ENCODE measurements at regions not wholly inside any gene's neighbourhood (a gene's known extent, or its start where the extent isn't known, plus 50 kb on each side); places are given as distances from the start of the nearest gene placed in this dataset.

- TF ChIP-seq, protein P1, sequence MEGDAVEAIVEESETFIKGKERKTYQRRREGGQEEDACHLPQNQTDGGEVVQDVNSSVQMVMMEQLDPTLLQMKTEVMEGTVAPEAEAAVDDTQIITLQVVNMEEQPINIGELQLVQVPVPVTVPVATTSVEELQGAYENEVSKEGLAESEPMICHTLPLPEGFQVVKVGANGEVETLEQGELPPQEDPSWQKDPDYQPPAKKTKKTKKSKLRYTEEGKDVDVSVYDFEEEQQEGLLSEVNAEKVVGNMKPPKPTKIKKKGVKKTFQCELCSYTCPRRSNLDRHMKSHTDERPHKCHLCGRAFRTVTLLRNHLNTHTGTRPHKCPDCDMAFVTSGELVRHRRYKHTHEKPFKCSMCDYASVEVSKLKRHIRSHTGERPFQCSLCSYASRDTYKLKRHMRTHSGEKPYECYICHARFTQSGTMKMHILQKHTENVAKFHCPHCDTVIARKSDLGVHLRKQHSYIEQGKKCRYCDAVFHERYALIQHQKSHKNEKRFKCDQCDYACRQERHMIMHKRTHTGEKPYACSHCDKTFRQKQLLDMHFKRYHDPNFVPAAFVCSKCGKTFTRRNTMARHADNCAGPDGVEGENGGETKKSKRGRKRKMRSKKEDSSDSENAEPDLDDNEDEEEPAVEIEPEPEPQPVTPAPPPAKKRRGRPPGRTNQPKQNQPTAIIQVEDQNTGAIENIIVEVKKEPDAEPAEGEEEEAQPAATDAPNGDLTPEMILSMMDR (IDR thresholded peaks at IDR 0.05), result no peak
- TF ChIP-seq POLR2AphosphoS5 (IDR thresholded peaks at IDR 0.05) (no peak), POLR2A (IDR thresholded peaks at IDR 0.05) (no peak)
These were observed 130.2 kb upstream of the MID1 start for GRCh38 chrX:10750581-10750980.
